T-helper 1 cell (primary cell): ENCODE measurements at regions not wholly inside any gene's neighbourhood (a gene's known extent, or its start where the extent isn't known, plus 50 kb on each side); places are given as distances from the start of the nearest gene placed in this dataset.
"Not testable (repeated sequence)": the region's sequence is repeated elsewhere in the genome, so short reads cannot be mapped to it uniquely, and the experiment has no call there.

Source experiments
- DNase-seq, 5 donors: peaks; one replicate each; pipeline ENCODE4 v3.0.0-alpha.2; 2012 to 2020

GRCh38 chr12:105423237-105423636 is 92.7 kb downstream of the C12orf75 start:
- no peak for DNase-seq

GRCh38 chr12:105423921-105424320 is 93.4 kb downstream of the C12orf75 start:
- no peak for DNase-seq

- DNase-seq = no peak
These were observed 95.0 kb downstream of the C12orf75 start for GRCh38 chr12:105425254-105426174.

DNA sequence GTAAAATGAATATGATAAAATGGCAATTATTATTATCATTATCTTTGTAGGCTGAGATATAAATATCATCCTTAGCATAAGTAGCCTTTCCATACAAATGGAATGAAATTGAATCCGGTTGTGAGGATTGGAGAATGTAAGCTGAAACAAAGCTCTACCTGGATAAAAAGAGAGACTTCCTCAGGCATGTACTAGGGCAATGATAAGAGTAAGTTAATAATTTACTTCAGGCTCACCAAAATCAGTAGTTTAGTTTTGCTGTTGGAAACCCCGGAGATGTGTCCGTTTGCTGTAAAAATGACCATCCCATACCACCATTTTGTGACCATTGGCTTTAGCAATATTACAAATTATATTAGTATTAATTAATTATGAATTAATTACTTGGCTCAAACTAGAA is 96.3 kb downstream of the C12orf75 start:
- no peak for DNase-seq

DNA sequence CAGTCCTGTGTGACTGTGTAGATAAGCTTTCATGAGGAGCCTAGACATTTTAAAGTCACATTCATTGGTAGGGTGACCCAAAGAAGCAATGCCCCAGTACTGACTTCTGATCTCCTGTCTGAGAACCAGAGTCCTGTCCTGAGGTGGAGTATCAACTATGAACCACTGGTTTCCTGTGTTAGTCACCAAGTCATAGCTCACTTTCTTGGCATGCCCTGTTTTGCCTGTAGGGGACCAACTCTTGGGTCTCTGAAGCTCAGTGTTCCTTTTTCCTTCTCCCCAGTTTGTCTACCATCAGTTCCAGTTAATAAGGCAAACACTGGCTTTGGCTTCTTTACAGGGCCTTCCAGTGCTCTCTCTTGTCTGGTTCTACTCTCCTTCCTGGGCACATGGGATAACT is 97.4 kb downstream of the C12orf75 start:
- DNase-seq = peak in 1 of 5 donors; percentile 8

DNA sequence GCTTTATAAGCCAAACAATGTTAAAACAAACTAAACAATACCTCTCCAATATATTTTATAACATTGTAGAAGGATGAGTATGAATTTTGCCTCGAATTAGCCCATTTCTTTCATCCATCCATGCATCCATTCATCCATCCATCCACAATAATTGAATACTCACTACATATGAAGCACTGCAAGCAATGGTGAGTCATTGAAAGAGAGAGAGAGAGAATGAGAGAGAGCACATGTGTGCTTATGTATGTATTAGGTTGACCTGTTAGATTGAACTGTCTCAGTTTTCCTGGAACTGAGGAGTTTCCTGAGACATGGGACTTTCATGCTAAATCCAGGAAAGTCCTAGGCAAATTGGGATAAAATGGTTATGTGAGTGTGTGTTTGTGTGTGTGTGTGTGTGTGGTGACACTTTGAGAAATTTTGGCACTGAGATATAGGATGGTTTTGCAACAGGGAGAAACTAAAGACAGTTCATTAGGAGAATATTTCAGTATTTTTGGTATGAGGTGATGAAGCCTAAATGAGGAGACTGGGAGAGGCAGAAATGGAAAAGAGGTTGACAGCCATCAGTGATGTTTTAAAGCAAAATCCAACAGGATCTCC is 98.4 kb downstream of the C12orf75 start:
- no peak for DNase-seq

DNA sequence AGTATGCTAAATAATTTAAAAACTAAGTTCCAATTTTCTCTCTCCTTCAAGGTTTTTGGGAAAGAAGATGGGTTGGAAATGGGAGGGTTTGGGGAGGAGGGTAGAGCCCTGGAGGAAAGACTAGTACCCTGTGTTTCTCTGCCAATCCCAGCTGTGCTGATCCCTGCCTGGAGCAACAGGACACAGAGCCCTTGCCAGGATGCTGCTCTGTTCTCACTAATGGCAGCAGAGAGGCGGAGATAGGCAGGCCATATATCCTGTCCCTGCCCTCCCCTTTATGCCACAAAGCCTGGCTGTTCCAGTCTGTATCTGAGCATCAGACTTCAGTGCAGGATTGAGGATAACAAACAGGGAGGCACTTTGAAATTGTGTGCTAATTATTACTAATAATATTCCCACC is 99.0 kb downstream of the C12orf75 start:
- no peak for DNase-seq

DNA sequence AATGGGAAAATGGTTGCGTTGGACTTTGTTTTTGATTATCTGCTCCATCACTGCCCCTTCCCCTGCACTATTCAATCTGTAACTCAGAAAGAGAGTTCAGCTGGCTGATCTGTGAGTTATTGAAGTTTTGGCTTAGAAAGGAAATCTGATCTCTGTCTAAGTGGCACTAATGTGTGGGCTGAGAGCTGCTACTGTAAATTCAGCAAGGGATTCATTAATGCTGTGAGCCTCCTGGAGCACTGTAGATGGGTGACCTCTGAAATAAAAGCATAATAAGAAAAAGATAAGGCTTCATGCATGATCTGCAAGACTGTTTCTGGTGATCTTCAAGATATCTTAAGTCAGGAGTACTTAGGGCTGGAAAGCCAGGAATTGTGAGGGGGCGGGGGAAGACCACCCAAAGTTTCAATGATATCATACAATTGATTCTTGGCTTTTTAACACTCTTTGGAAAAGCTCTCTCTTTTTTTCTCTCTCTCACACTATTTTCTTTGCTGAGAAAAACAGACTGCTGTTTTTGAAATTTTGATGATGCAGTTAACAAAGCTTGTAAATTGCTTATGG is 101.1 kb downstream of the C12orf75 start:
- DNase-seq = no peak

GRCh38 chr12:105433804-105434203 is 103.3 kb downstream of the C12orf75 start:
- no peak for DNase-seq

GRCh38 chr12:105436636-105437035 is 106.1 kb downstream of the C12orf75 start:
- DNase-seq = no peak

- no peak for DNase-seq
These were observed 109.7 kb downstream of the C12orf75 start for GRCh38 chr12:105440037-105440664.

GRCh38 chr12:105443802-105444652 is 113.5 kb downstream of the C12orf75 start:
- no peak for DNase-seq

DNA sequence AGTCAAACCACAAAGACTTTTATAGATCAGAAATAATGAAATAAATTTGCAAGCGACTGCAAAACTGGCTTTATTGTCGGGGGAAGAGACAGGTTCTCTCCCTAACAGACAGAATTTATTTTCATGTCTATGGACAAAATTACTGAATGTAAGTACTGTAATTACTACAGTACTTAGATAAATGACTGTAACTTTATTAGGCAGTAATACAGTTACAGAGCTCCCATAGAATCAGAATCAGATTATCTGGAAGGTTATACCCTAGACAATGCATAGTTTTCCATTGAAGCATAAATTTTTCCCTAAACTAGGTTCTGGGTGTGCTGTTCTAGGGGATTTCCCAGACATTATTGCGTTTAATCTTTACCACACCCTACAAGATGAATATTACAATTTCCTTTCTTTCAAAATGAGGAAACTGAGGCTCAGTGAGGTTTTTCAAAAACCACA is 114.2 kb downstream of the C12orf75 start:
- no peak for DNase-seq

DNA sequence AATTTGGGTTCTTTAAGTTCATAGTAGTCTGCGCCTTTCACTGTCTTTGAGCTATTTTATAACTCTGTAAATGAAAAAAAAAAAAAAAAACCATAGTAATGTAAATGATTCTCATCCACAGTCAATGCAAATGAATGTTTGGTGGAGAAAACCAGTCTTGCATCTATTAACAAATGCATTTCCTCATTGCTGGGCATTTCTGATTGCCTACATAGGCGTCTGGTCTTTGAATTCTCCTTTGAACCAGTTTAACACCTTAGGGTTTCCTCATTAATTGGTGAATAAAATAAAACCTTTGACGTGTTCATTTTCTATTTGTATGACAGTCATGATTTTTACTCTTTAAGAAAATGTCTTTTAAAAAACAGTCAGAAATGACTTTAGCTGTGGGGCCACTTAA is 114.8 kb downstream of the C12orf75 start:
- no peak for DNase-seq

GRCh38 chr12:105445649-105446048 is 115.2 kb downstream of the C12orf75 start:
- no peak for DNase-seq

GRCh38 chr12:105446460-105446859 is 116.0 kb downstream of the C12orf75 start:
- not testable (repeated sequence) for DNase-seq

DNA sequence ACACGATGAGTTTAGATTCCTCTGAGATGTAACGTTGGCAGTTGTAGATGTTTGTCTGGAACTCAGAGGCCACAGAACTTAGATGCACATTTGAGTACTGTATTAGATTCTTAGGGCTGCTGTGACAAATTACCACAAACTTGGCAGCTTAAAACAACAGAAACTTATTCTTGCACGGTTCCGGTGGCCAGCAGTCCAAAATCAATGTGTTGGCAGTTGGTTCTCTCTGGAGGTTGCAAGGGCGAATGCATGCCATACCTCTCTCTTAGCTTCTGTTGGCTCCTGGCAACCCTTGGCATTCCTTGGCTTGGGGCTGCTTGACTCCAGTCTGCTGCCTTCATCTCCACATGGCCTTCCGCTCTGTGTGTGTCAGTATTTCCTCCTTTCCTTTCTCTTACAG is 118.9 kb downstream of the C12orf75 start:
- DNase-seq = no peak

GRCh38 chr12:105451211-105451610 is 120.7 kb downstream of the C12orf75 start:
- DNase-seq = no peak

DNA sequence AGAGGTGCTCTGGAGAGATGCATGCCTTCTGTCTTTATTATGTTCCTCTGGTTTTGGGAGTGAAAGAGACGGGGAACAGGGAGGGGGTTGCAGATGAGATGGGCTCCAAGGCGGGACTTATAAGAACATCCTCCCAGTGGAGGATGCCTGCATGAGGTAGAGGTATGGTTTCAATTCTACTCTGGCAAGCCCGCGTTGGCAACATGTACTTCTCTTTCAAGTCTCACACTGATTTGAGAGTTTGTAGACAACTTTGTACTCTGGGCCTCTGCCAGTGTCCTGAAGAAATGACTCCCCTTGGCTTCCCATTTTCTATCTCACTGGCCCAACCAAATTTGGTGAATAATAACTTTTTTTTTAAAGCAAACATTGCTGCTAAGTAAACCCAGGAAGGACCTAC is 121.3 kb downstream of the C12orf75 start:
- DNase-seq = no peak

DNA sequence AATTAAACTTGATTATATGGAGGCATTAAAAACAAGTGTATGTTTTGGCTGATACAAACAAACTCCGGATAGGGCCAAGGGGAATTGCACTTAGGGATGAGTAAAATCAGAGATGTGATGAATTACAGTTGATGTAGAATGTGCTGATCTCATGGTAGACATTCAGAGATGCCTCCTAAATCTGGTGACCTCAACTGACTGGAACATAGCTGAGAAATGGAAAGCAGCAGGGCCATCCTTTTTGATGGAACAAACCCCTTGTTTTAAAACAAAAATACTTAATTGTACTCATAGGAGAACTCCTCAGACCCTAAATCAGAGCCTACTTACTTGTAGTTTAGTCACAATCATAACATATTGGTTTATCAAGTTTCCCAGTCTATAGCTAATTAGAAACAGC is 122.8 kb downstream of the C12orf75 start:
- no peak for DNase-seq

GRCh38 chr12:105454688-105455087 is 124.2 kb downstream of the C12orf75 start:
- no peak for DNase-seq

GRCh38 chr12:105455261-105455660 is 124.8 kb downstream of the C12orf75 start:
- DNase-seq = no peak
